ENCODE measurements at regions not wholly inside any gene's neighbourhood (a gene's known extent, or its start where the extent isn't known, plus 50 kb on each side); places are given as distances from the start of the nearest gene placed in this dataset.

GRCh38 chr3:178451799-178452198 is 84.4 kb upstream of the KCNMB2 start:
- no peak for TF ChIP-seq POLR2A (IDR thresholded peaks at IDR 0.05; ENCODE audit: low read depth, low read length)
- TF ChIP-seq POLR2AphosphoS5 (IDR thresholded peaks at IDR 0.05; ENCODE audit: low read depth, low read length) = no peak
- no peak for TF ChIP-seq TAF1 (IDR thresholded peaks at IDR 0.05; ENCODE audit: borderline replicate concordance, low read depth, low read length)
